GM18499 (cell line): ENCODE measurements at regions not wholly inside any gene's neighbourhood (a gene's known extent, or its start where the extent isn't known, plus 50 kb on each side); places are given as distances from the start of the nearest gene placed in this dataset.

ENCODE experiments used
- ATAC-seq: cut with Tn5 transposase; IDR thresholded peaks from one replicate; pipeline ENCODE4 v1.9.1; 2021; ENCODE audit warnings: moderate number of reproducible peaks; ENCODE audit not compliant: insufficient read depth, unreplicated experiment

DNA sequence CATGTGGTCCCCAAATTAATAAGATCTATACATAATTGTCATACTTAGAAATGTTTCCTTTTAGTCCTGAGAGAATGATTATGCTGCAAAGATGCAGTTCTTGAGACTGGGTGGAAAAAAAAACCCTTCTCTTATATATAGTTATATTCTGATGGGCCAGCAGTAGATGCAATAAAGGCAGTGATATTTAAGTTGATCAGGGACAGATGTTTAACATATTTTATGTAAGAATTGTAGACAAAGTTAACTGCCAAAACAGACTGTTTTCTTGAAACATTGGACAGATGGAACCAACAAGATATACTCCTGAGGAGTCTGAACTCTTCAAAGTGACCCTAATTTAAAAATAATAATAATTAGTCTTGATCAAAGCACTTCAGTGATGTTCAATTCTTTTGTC lies 172.0 kb upstream of the LRIG1 start:
- ATAC-seq = no peak

- ATAC-seq = no peak
Observed at GRCh38 chr3:66673293-66673692, 172.5 kb upstream of the LRIG1 start.

- no peak for ATAC-seq
Observed at GRCh38 chr3:66675366-66675765, 174.5 kb upstream of the LRIG1 start.

GRCh38 chr3:66692042-66692765 lies 191.4 kb upstream of the LRIG1 start:
- ATAC-seq = no peak

DNA sequence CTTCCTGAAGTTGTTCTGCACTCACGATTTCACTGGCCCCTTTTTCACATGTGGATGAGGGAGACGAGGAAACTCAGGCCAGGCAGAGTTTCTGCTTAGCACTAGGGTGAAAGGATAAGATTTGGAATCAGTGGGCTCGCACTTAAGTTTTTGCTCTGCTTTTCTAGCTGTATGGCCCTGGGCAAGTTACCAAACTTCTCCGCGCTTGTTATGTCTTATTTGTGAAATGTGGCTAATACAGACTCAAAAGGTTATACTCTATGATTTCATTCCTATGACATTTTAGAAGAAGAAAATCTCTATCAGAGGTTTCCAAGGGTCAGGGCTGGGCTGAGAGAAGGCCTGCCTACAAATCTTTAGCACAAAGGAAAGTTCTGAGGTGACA lies 191.9 kb upstream of the LRIG1 start:
- no peak for ATAC-seq

DNA sequence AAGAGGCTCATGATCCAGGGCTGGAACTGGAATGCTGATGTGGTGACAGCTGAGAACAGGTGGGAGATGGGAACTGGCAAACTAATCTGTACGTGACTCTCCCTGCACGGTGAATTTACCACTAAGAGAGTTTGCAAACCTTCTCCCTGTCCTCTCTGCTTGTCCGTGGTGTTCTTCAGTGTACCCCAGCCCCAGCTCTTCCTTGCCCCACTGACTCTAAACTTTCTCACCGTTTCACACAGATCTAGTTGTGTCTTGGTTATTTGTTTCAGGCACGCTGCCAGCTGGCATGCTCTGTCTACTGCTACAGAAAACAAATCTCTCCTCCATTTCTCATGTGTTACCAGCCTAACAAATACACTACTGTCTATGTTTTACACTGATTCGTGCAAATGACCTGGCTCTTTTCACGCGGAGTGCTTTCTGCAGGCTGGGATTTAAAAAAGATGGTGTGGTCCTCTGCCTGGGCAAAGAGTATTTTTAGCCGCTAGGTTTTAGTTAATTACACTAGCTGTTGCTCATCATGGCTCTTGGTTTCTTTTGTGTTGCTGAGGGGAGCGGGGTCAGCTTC lies 192.7 kb upstream of the LRIG1 start:
- no peak for ATAC-seq

GRCh38 chr3:66702126-66702525 lies 201.3 kb upstream of the LRIG1 start:
- ATAC-seq = no peak

- ATAC-seq = no peak
Observed at GRCh38 chr3:66703501-66703900, 202.7 kb upstream of the LRIG1 start.

GRCh38 chr3:66705076-66705475 lies 204.3 kb upstream of the LRIG1 start:
- no peak for ATAC-seq

DNA sequence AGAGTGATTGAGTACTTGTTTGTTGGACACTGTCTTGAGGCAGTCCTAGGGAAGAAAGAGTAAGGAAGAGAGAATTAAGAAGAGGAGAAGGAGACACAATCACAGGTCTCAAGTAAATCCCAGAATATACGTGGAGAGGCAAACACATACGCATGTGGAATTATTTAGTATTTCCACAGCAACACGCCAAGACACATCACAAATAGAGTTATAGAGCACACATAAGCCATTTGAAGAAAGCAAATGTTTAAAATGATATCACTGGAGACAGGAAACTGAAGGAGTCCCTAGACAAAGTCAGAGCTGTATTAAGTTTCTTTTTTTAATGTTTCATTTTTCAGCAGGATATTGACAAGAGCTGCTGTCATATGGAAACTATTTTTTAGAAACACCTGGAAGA lies 206.1 kb upstream of the LRIG1 start:
- ATAC-seq = no peak

DNA sequence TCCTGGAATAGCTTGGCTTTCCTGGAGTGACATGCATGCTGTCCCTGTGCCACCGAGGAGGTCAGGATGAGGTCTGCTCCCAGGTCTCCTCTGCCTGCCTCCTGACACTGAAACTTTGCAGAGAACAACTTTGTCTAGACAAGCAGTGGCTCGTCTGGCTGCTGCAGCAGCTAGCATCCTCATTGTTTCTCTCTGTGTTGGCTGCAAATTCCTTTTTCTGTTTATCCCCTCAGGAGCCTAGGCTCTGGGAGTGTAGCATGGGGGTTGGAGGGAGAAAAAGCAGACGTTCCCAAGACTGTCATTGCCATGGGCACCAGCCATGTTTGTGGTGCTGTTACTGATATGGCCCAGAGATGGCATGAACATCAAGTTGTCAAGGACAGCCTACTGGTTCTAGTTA lies 208.7 kb upstream of the LRIG1 start:
- no peak for ATAC-seq

DNA sequence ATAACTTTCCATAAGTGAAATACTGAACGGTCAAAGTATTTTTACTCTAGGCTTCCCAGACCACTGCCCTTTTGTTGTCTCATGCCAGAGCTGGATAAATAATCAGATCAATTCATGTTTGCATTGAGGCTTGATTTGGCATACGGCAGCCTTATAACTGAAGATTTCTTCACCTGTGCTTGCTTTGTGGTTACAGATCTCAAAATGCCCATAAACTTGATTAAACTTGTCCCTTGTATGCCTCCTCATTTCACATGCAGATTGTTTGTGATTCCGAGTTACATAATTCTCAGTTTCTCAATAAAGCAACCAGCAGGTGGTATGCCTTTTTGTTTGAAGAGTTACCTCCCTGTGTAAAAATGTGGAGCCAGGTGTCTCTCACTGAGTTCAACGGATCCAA lies 211.4 kb upstream of the LRIG1 start:
- ATAC-seq = no peak

DNA sequence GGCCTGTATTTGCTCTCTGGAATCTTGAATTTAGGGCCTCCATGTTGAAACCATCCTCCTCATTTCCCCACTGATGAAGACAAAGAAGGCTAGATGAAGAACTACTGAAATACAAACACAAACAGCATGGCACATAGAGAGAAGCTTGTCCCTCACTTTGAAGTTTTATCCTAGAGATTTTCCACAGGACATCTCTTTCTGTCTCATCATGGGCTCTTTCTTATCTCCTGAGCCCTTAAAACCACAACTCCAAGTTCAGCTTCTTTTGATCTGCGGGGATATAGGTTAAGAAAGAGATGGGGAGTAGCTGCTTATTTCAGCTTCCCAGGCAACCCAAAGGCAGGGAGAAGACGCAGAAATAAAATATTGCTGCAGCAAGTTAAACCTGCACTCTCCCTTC lies 213.1 kb upstream of the LRIG1 start:
- no peak for ATAC-seq

GRCh38 chr3:66715806-66716205 lies 215.0 kb upstream of the LRIG1 start:
- no peak for ATAC-seq

DNA sequence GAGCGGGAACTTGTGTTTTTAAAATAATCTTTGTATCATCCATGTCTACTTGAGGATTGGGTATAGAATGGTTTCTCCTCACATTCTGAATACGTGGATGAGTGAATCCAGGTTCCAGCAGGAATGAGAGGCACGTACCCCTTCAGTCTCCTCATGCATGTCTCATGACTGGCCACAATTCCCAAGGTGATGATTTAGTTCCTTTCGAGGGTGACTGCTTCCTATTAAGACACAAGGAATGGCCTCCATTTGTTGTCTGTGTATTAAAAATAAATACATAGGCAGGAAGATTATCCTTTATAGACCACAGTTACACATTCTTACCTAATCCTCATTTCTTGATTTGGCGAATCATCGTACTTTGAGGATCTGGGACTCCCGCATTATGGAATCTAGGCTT lies 217.0 kb upstream of the LRIG1 start:
- no peak for ATAC-seq

- no peak for ATAC-seq
Observed at GRCh38 chr3:66719796-66720356, 219.1 kb upstream of the LRIG1 start.

GRCh38 chr3:66720508-66720907 lies 219.7 kb upstream of the LRIG1 start:
- no peak for ATAC-seq

DNA sequence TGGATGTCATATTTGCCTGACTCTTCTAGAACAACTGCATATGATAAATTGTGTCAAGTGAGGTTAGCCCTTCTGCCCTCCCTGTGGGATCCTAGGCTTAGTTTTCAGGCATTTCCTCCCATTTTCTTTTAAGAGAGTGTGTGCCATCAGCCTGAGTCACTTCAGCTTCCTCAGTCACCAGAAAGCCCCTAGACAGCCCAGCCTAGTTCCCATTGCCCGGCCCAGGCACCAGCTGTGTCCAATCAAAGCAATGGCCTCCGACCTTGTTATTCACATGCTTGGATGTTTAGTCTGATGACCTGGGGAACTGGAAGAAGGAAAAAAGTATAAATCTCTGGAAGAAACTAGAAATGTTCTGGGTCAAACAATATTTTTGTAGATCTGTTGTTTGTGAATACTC lies 221.9 kb upstream of the LRIG1 start:
- ATAC-seq = no peak

- ATAC-seq = no peak
Observed at GRCh38 chr3:66723231-66723630, 222.4 kb upstream of the LRIG1 start.

DNA sequence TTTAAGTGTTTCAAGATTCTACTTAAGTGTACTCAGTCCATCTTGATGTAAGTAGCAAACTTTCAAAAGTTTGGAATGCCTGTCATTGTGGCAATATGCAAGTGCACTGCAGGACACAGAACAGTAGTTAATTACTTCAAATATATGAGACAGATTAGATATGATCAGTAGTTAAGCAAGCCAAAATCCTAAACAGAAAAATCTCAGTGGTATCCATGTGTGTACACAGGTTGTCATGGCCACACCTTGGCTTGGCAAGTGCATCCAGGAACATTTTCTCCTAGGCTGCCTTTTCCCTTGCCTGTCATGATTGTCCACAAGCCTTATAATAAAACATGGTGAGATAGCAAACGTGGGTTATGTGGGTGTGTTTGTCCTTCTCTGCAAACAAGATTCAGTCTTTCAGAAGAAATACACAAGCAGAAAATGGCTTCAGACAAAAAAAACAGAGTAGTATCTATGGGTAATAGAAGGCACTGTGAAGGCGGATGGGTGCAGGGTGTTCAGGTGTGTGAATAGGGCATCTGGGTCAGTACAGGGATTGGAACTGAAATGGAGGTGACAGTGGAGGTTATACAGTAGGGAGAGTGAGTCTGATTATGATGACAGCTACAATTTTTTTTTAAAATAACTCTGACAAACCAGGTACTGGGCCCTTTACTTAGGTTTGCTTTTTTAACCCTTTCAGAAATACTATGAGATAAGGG lies 229.0 kb upstream of the LRIG1 start:
- no peak for ATAC-seq

DNA sequence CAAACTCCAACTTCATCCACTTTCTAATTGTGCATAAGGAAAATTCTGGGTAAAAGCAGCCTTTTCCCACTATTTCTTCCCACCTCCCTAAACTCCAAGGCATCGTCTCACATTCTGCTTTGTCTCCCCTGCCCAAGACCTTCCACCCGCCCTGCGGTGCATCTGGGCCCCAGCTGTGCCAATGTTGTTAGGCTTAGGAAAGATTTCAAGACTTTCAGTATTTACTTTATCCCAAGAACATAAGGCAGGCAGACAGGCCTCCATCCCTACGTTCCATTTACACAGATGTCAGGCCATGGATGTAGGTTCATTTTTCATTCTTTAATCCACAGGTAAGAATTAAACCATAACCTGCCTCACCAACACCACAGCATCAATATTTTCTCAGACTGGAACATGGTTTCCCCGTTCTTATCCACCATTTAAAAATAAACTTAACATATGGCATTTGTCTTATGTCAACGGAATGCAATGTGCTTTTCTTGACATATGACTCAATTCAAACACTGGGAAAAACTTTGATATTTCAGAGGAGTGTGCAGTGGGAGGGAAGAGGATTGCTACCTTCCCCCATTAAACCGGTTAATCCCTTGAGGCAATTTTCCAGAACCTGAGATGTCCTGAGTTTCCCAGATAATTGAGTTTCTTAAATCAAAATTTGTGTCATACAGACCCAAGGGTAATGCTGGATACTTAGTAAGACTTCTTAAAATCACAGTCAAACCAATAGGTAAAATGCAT lies 238.0 kb upstream of the LRIG1 start:
- no peak for ATAC-seq
